ENCODE measurements at regions not wholly inside any gene's neighbourhood (a gene's known extent, or its start where the extent isn't known, plus 50 kb on each side); places are given as distances from the start of the nearest gene placed in this dataset.

GRCh38 chr5:3120028-3120427, 368.6 kb upstream of the IRX2 start:
- TF ChIP-seq EZH2 (IDR thresholded peaks at IDR 0.05; ENCODE audit: low read depth): no peak
- TF ChIP-seq, protein P1, sequence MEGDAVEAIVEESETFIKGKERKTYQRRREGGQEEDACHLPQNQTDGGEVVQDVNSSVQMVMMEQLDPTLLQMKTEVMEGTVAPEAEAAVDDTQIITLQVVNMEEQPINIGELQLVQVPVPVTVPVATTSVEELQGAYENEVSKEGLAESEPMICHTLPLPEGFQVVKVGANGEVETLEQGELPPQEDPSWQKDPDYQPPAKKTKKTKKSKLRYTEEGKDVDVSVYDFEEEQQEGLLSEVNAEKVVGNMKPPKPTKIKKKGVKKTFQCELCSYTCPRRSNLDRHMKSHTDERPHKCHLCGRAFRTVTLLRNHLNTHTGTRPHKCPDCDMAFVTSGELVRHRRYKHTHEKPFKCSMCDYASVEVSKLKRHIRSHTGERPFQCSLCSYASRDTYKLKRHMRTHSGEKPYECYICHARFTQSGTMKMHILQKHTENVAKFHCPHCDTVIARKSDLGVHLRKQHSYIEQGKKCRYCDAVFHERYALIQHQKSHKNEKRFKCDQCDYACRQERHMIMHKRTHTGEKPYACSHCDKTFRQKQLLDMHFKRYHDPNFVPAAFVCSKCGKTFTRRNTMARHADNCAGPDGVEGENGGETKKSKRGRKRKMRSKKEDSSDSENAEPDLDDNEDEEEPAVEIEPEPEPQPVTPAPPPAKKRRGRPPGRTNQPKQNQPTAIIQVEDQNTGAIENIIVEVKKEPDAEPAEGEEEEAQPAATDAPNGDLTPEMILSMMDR (conservative IDR thresholded peaks at IDR 0.05): no peak
